Activated CD4-positive, CD25-positive, alpha-beta regulatory T cell treated with anti-CD3 and anti-CD28 coated beads, Interleukin-2, amount 50 U/mL, for 24 hours (primary cell): ENCODE measurements at regions not wholly inside any gene's neighbourhood (a gene's known extent, or its start where the extent isn't known, plus 50 kb on each side); places are given as distances from the start of the nearest gene placed in this dataset.
"Not testable (repeated sequence)": the region's sequence is repeated elsewhere in the genome, so short reads cannot be mapped to it uniquely, and the experiment has no call there.

ENCODE experiments used
- ATAC-seq, 2 donors: fragments of 150-1000 bp; cut with Tn5 transposase; one replicate each; pipeline ENCODE4 v1.10.0; 2021; ENCODE audit warnings: mild to moderate bottlenecking in 1 of 2, moderate library complexity in 1 of 2

DNA sequence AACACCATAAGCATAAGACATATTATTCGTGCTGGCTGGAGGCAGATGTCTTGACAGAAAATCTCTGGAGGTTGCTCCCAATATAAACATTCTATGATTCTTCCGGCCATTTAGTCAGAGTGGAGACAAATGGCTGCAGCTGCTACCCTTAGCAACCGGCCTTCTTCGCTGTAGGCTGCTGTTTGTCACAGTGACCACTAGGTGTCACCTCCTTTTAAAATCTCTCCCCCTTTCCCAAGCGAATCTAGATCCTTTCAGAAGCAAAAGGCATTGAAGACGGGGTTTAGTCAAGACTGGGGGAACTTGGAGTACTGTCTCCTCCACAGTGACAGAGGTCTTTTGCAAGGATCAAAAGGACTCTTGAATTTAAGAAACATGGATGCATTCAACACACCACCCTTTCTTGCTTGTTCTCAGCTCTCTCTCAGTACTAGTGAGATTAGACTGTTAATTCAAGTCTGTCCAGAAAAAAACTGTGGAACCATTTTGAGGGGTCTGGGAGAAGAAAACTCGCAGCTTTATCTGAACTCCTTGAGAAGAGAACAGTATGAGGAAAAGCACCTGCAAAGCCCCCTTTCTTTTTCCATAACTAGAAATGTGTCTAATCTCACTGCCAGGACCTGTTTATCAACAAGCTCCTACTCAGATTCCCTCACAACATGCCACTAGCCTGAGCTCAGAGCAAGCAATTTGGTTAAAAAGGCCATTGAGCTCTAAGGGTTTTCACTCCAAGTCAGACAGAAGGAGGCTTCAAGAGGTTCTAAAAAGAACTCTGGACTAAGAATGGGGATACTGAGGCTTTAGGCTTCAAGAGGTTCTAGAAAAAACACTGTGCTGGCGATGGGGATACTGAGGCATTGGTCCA, 408.3 kb upstream of the PLXNA2 start:
- no peak for ATAC-seq

DNA sequence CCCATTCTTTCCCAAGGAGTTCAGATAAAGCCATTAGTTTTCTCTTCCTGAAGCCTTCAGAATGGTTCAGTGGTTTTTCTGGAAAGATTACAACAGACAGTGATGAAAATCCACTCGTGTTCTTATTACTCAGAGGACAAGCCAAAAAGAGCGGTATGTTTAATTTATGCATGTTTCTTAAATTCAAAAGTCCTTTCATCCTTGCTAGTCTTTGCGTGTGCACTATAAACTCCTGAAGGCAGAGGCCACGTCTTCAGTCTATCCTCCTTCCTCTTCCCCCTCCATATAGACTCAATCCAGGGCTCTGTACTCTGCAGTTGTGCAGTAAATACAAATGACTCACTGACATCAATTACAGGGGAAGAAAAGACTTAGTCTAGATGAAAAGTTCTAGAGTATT, 409.2 kb upstream of the PLXNA2 start:
- no peak for ATAC-seq

DNA sequence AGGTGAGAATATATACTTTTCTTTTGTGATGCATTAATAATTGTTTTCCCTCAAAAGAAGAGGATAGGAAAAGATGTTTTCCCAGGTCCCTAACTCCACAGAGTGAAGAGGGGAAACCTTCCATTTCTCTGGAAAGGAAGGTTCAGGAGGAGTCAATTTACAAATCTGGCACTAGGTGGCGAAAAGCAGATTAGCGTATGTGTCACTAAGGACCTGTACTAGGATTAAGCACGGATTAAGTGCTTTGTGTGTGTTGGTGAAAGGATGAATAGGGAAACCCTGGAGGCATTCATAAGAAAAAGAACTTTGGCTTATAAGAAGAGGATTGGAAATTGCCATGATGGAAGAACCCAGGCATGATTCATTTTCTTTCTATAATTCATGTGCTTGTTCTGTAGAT, 410.1 kb upstream of the PLXNA2 start:
- ATAC-seq, result no peak

DNA sequence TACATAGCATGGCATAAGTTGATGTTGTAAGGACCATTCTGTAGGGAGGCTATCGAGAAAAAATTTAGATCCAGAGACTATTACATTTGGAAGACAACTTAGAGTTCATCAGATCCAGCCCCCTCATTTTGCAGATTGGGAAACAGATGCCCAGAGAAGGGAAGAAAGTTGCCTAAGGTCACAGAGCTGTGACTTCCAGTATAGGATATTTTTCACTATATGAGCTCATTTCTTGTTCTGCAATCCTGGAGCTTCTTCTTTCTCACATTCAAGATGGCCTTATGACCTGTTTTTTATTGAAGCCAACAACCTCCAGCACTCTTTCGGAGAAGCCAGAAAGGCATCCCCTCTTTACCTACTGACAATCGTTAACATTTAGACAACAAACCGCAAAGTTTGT, 421.8 kb upstream of the PLXNA2 start:
- ATAC-seq, result no peak

GRCh38 chr1:208668991-208669390, 424.8 kb upstream of the PLXNA2 start:
- no peak for ATAC-seq

DNA sequence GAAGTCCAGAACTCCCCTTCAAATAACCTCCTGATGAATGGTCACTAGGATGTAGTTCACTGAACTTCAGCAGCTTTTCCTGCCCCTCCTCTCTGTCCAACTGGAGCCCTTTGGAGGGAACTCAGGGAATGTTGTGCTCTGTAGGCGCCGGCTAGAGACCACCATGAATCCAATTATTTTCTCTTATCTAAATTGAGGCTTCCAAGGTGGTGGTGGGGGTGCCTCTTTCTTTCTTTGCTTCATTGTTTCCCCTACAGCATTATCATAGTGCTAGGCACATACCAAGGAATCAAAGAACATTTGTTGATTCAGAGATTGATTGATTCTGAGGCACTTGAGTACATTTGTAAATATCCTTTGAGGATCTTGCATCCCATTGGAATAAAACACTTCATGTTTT, 426.6 kb upstream of the PLXNA2 start:
- no peak for ATAC-seq

DNA sequence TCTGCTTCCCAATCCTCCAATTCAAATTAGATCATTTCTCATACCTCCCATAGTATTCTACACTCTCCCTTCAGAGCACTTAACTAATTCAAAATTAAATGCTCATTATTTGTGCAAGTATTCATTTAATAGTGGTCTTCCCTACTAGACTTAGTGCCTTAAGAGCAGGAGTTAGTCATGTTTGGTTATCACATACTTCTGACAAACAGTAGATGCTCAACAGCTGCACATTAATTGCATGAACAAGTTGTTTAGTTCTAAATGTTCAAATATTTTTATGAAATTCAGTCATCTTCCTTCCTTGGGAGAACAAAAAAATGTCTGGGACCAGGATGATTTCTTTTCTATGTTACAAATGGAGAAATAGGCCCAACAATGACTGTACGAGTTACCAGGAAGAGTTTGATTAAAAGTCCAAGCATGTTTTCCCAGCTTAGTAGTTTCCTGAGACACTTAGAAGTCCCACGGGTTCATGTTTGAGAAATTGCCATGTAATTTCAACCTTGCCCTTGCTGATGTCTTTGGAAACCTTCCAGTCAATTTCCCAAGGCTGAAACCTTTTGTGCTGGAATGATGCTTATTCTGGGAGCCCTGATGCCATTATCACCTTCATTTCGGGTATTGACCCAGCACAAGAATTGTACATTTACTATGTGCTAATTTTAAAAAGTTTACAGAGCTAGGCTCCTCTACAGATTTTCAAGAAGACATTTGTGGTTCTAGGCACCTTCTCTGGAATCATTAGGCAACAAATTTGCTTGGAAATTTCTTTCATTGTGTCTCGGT, 437.9 kb upstream of the PLXNA2 start:
- no peak for ATAC-seq

- no peak for ATAC-seq
These were observed 438.5 kb upstream of the PLXNA2 start for GRCh38 chr1:208682664-208683013.

DNA sequence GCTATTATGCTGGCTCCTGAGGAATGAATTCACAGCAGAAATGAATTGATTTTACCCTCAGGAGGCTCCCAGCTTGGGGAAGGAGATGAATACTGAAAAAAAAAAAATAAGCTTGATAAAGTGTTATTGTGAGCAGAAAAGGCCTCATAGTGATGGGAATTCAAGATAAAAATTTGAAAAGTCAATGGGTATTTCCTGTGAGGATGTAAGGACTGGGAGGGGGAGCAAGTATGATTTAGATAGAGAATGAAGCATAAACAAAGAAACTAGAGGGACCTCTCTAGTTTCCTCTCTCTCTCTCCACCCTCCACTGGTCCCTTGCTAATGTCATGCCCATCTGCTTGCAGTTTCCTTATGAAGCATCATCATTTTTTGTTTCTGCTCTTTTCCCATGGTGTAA, 439.0 kb upstream of the PLXNA2 start:
- ATAC-seq, result no peak

- no peak for ATAC-seq
These were observed 440.0 kb upstream of the PLXNA2 start for GRCh38 chr1:208684192-208684591.

DNA sequence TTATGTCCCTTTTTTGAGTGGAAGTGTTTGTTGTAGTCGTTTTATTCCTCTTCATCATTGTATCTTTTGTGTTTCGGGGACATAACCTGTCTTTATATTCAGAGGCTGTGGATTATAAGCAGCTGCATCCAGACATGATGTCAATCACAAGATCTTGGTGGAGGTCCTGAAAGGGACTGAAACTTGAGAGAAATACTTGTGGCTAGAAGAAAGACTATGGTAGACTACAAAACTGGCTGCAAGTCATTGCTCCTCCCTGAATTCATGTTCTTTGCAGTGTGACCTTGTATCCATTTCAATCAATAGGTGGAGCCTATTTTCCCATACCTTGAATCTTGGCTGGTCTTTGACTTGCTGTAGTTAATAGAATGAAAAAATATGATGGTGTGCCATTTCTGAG, 442.4 kb upstream of the PLXNA2 start:
- ATAC-seq, result no peak

GRCh38 chr1:208688656-208689315, 444.6 kb upstream of the PLXNA2 start:
- no peak for ATAC-seq

DNA sequence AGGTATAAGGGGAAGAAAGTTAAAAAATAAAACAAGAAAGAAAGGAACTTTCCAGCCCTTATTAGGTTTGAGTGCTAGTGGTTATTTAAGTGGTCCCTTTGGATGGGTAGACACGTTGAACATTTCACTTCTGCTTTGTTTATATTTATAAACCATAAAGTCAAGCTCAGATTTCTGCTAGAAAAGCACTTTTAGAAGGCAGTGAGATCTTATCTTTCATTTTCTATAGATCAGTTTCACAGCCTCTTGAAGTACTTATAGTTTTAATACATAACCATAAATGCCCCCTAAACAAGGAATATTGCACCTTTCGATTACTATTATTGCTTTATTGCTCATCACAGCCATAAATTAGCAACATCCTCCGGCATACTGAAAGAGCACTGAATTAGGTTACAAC, 446.8 kb upstream of the PLXNA2 start:
- ATAC-seq, result no peak

DNA sequence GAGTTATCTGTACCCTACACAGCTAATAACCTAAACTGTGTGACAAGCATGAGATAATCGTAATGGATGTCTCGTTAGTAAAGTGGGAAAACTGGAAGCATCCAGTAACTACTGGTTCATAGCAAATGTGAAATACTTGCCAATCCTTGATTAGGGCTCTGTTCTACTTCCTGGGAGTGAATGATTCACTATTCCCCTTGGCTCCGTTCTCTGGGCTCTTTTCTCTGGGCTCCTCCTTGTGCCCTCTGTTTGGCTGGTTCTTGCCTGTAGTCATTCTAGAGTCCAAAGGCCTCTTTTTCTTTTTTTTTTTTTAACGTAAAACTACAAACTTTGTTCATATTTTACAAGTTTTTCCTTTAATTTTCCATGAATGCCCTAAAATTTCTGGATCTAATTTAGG, 465.8 kb upstream of the PLXNA2 start:
- no peak for ATAC-seq

DNA sequence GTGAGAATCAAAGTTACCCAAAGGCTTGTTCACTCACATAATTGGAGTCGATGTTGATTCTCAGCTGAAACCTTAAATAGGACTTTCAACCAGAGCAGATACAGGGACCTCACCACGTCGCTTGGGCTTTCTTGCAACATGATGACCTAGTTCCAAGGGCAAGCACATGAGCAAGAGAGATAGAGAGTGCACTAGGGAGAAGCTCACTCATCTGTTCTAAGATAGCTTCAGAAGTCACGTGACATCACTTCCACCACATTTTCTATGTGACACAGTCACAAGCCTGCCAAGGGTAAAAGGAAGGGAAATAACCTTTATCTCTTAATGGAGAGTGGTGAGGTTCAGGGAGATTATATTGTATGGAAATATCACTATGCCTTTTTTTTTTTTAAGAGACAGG, 470.1 kb upstream of the PLXNA2 start:
- no peak for ATAC-seq

- no peak for ATAC-seq
These were observed 473.3 kb upstream of the PLXNA2 start for GRCh38 chr1:208717525-208717924.

DNA sequence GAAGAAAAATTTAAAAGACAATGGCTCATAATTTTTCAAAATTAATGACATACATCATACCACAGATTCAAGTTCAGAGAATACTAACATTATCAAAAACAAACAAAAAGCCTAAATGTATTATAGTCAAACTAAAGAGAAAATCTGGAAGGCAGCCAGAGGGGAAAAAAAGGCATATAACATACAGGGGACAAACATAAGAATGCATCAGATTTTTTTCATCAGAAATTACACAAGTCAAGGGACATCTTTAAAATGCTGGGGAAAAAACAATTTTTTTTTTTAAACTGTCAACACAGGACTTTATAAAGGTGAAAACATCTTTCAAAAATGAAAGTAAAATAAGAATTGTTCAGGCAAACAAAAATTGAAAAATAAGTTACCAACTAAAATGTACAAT, 478.4 kb upstream of the PLXNA2 start:
- no peak for ATAC-seq

GRCh38 chr1:208724079-208724478, 479.9 kb upstream of the PLXNA2 start:
- no peak for ATAC-seq

GRCh38 chr1:208728815-208729214, 484.6 kb upstream of the PLXNA2 start:
- no peak for ATAC-seq

GRCh38 chr1:208731981-208732821, 488.0 kb upstream of the PLXNA2 start:
- ATAC-seq, result no peak

DNA sequence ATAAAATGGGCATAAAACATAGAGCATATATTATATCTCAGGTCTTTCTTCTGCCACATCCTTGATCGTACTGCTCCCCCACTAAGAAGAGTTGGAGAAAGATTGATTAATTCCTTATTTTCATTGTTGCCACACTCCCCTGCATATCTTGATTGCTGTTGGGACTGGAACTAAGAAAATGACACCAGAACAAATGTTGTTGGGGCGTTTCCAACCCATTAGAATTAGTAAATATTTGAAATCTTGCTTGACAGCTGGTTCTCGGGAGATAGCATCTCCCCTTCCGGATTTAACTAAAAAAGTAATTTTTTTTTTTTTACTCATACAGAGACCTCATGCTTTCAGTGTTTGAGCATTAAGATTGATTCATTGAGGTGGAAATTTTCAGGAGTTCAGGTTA, 493.0 kb upstream of the PLXNA2 start:
- no peak for ATAC-seq

- ATAC-seq, result no peak
These were observed 493.7 kb upstream of the PLXNA2 start for GRCh38 chr1:208737922-208738321.

DNA sequence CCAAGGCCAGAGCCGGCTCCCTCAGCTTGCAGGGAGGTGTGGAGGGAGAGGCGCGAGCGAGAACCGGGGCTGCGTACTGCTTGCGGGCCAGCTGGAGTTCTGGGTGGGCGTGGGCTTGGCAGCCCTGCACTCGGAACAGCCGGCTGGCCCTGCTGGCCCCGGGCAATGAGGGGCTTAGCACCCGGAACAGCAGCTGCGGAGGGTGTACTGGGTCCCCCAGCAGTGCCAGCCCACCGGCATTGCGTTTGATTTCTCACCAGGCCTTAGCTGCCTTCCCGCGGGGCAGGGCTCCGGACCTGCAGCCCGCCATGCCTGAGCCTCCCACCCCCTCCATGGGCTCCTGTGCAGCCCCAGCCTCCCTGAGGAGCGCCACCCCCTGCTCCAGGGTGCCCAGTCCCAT, 495.5 kb upstream of the PLXNA2 start:
- ATAC-seq, result not testable (repeated sequence)
